Thoracic aorta (tissue), 2 donors: ENCODE measurements at regions not wholly inside any gene's neighbourhood (a gene's known extent, or its start where the extent isn't known, plus 50 kb on each side); places are given as distances from the start of the nearest gene placed in this dataset.

Experiments
- ATAC-seq: fragments of 150-250 bp; one replicate; pipeline ENCODE4 v1.8.0; 2017; ENCODE audit warnings: low read depth; ENCODE audit not compliant: insufficient number of reproducible peaks, low FRiP score
- DNase-seq: peaks from one replicate; pipeline ENCODE4 v3.0.0-alpha.2; 2020; ENCODE audit warnings: low spot score
- H3K27ac ChIP-seq, 2 donors: fragments of 200-600 bp; sonication (generic); 1 replicate in 1 of 2; 2 replicates in 1 of 2; pipeline ENCODE4 v1.5.1; 2016; ENCODE audit warnings: mild to moderate bottlenecking in 2 of 2, moderate library complexity in 2 of 2
- H3K27me3 ChIP-seq: fragments of 200-600 bp; sonication (generic); replicated peaks from 2 replicates; pipeline ENCODE4 v1.6.0; 2016; ENCODE audit warnings: mild to moderate bottlenecking; ENCODE audit not compliant: insufficient read depth
- H3K36me3 ChIP-seq: fragments of 200-600 bp; sonication (generic); one replicate; pipeline ENCODE4 v1.5.1; 2016
- H3K4me1 ChIP-seq, 2 donors: fragments of 200-600 bp; sonication (generic); 1 replicate in 1 of 2; 2 replicates in 1 of 2; pipeline versions ENCODE4 v1.5.1 to v1.6.0; 2016; ENCODE audit warnings: low read depth in 2 of 2, mild to moderate bottlenecking in 1 of 2; ENCODE audit not compliant: control insufficient read depth in 1 of 2
- H3K4me3 ChIP-seq: fragments of 200-600 bp; sonication (generic); 2 replicates; pipeline ENCODE4 v1.5.1; 2016; ENCODE audit warnings: mild to moderate bottlenecking
- H3K9me3 ChIP-seq: fragments of 200-600 bp; sonication (generic); 2 replicates; pipeline ENCODE4 v1.5.1; 2016
- TF ChIP-seq, protein P1 (sequence below): fragments of 200-600 bp; sonication (generic); IDR thresholded peaks from one replicate; pipeline ENCODE4 v1.5.1; 2019; ENCODE audit warnings: antibody characterized with exemption

DNA sequence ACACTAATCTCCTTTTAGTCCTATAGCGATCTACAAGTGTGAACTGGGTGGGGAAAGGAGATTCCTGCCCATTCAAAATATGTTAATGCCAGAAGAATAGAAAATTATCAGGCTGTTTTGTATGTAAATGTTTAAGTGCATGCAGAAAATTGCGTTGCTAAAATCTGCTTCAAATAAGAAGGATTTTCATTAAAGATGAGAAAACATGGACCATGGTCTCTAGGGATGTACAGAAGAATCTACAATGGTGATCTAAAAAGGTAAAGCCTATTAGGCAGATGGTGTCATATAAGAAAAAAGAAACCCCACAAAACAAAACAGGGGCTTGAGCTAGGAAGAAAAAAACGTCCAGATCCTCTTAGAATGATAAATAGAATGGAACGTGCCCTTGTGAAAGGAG, 287.5 kb upstream of the ROBO1 start:
- ATAC-seq, result no peak
- TF ChIP-seq, protein P1, sequence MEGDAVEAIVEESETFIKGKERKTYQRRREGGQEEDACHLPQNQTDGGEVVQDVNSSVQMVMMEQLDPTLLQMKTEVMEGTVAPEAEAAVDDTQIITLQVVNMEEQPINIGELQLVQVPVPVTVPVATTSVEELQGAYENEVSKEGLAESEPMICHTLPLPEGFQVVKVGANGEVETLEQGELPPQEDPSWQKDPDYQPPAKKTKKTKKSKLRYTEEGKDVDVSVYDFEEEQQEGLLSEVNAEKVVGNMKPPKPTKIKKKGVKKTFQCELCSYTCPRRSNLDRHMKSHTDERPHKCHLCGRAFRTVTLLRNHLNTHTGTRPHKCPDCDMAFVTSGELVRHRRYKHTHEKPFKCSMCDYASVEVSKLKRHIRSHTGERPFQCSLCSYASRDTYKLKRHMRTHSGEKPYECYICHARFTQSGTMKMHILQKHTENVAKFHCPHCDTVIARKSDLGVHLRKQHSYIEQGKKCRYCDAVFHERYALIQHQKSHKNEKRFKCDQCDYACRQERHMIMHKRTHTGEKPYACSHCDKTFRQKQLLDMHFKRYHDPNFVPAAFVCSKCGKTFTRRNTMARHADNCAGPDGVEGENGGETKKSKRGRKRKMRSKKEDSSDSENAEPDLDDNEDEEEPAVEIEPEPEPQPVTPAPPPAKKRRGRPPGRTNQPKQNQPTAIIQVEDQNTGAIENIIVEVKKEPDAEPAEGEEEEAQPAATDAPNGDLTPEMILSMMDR, result no peak
- DNase-seq, result no peak
- H3K27ac ChIP-seq, result no peak overlapping the region
- no peaks in the 10 kb centered on the region for H3K27me3 ChIP-seq
- no peaks in the 10 kb centered on the region for H3K36me3 ChIP-seq
- no peak overlapping the region for H3K4me3 ChIP-seq
- H3K9me3 ChIP-seq, result no peaks in the 10 kb centered on the region
- H3K4me1 ChIP-seq, result no peaks in the 10 kb centered on the region

DNA sequence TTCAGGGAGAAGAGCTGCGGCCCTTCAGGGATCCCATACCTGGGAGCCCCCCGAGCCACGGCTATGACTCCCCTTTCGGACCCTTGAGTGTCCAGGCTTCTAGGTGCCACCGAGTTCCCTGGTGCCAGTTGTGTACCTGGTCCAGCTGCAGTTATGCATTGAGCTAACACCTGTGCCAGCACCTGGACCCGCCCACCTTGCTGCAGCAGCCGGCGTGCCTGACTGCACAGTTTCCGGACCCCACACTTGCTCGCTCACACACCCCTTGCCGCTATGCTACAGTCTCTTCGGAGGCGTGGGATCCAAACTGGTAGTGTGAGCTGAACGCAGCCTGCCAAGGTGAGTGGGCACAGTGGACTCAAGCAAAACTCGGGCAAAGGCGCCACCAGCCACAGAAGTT, 284.5 kb upstream of the ROBO1 start:
- DNase-seq (no peak), ATAC-seq (no peak)
- TF ChIP-seq, protein P1, result no peak
- no peaks in the 10 kb centered on the region for H3K27me3 ChIP-seq
- H3K4me3 ChIP-seq, result no peak overlapping the region
- no peak overlapping the region for H3K27ac ChIP-seq
- no peaks in the 10 kb centered on the region for H3K4me1 ChIP-seq
- H3K36me3 ChIP-seq, result no peaks in the 10 kb centered on the region
- H3K9me3 ChIP-seq, result no peaks in the 10 kb centered on the region

DNA sequence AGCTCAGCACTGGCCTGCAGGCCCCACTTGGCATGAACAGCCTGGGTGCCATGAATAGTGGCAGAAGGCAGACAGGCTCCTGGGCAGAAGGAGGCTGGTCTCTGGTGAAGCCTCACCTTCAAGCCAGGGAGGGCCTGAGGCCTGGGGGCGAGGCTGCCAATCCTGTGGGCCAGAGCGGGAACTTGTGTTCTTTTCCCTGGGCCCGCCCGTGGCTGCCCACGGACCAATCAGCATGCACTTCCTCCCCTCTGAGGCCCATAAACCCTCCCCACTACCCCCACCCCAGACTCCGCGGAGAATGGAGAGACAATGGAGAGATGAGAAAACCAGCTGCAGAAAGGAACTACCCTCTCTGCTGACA, 283.8 kb upstream of the ROBO1 start:
- no peak for DNase-seq
- ATAC-seq, result no peak

DNA sequence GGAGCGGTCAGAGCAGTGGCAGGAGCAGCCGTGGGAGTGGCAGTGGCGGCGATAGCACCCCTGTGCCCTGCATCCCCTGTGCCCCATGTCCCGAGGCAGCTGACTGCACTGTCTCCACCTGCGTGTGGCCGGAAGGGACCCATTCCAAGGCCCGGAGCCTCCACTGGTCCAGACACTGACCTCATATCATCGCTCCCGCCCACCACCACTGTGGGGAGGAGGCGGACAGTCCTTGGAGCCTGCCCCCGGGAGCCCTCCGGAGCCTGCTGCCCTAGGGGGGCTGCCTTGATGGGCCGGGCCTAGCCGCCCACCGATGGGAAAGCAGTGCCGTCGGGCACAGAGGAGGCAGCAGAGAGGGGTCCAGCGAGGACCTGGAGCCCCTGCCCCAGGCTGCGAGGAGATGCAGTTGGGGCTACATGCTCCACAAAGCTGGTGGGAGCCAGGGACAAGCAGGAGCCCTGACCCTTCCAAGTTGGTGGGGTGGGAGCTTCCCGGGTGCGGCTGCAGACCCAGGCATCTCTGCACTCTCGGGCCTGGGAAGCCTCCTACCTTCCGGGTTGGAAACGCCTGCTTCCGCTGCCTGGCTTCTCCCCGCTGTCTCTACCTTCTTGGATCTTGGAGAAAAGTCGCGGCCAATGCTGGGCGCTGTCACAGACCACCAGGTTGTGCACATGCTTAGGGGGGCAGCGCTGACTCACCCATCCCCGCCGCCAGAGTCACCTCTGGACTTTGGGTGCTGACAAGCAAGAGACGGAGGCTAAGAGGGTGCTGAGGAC, 283.2 kb upstream of the ROBO1 start:
- no peak overlapping the region for H3K4me3 ChIP-seq
- H3K36me3 ChIP-seq, result no peaks in the 10 kb centered on the region
- DNase-seq (no peak), ATAC-seq (no peak)
- TF ChIP-seq, protein P1, result no peak
- no peaks in the 10 kb centered on the region for H3K9me3 ChIP-seq
- no peak overlapping the region for H3K27ac ChIP-seq
- no peaks in the 10 kb centered on the region for H3K27me3 ChIP-seq
- no peaks in the 10 kb centered on the region for H3K4me1 ChIP-seq

More for the DNA sequence above, 283.8 kb upstream of the ROBO1 start:
- H3K27ac ChIP-seq, result no peak overlapping the region
- H3K4me1 ChIP-seq, result no peaks in the 10 kb centered on the region
- H3K27me3 ChIP-seq, result no peaks in the 10 kb centered on the region
- TF ChIP-seq, protein P1, result no peak
- no peaks in the 10 kb centered on the region for H3K36me3 ChIP-seq
- H3K9me3 ChIP-seq, result no peaks in the 10 kb centered on the region
- no peak overlapping the region for H3K4me3 ChIP-seq

DNA sequence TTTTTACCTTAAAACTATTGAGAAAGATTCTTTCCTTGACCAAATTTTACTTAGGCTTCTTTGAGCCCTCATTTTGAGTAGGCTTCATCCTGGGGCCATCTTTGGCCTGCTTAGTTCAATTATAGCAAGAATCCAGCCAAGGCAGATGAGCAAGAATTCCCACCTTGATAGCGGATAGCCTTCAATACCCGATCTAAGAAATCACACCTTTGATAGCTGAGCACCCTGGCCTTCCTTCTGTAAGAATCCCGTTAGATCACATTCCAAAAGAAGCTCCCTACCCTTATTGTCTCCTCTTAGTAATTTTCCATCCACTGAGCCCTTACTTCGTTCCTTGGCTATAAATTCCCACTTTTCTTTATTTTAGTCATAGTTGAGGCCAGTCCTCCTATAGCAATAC, 275.4 kb upstream of the ROBO1 start:
- no peaks in the 10 kb centered on the region for H3K27me3 ChIP-seq
- TF ChIP-seq, protein P1, result no peak
- H3K4me3 ChIP-seq, result no peak overlapping the region
- ATAC-seq, result no peak
- no peaks in the 10 kb centered on the region for H3K36me3 ChIP-seq
- H3K4me1 ChIP-seq, result no peaks in the 10 kb centered on the region
- H3K27ac ChIP-seq, result no peak overlapping the region
- no peaks in the 10 kb centered on the region for H3K9me3 ChIP-seq
- no peak for DNase-seq
